Caco-2 (cell line): ENCODE measurements at regions not wholly inside any gene's neighbourhood (a gene's known extent, or its start where the extent isn't known, plus 50 kb on each side); places are given as distances from the start of the nearest gene placed in this dataset.

ENCODE experiments used
- BruUV-seq: library from RNA; stranded (reverse); fragments of 400-500 nt; replicated peaks from 2 replicates; lab custom pipeline; 2021; lab: Mats Ljungman, UMichigan
- CTCF ChIA-PET: fragments of 300-600 bp; sonication (Branson Sonifier 250); formaldehyde crosslinking; loops from one replicate; lab custom pipeline; 2022; ENCODE audit warnings: antibody characterized with exemption; lab: Charles Lee
- POLR2A ChIA-PET: fragments of 300-600 bp; sonication (Branson Sonifier 250); formaldehyde crosslinking; loops from one replicate; lab custom pipeline; 2022; ENCODE audit warnings: antibody characterized with exemption; lab: Charles Lee
- DNase-seq, 2 experiments: peaks; one replicate each; pipeline versions ENCODE4 v3.0.0 to v3.0.0-alpha.2; 2020 to 2022
- H3K27me3 ChIP-seq: replicated peaks from 2 replicates; pipeline ENCODE4 v1.6.0; 2011; ENCODE audit warnings: low read length; ENCODE audit not compliant: control insufficient read depth, insufficient read depth
- H3K36me3 ChIP-seq: 2 replicates; pipeline ENCODE4 v1.5.1; 2011; ENCODE audit warnings: low read length; ENCODE audit not compliant: control insufficient read depth, insufficient read depth
- H3K4me1 ChIP-seq: fragments of 250-450 bp; sonication (Bioruptor Pico); 2 replicates; pipeline ENCODE4 v1.5.1; 2020; ENCODE audit warnings: mild to moderate bottlenecking
- H3K4me3 ChIP-seq: 2 replicates; pipeline ENCODE4 v1.5.1; 2011; ENCODE audit warnings: low read depth, mild to moderate bottlenecking, control low read depth, low read length
- H3K9me3 ChIP-seq: fragments of 250-450 bp; sonication (Bioruptor Pico); 2 replicates; pipeline ENCODE4 v1.5.1; 2020; ENCODE audit warnings: mild to moderate bottlenecking, moderate library complexity
- H3K27ac Mint-ChIP-seq: one replicate; pipeline ENCODE4 v1.8.0; 2022; ENCODE audit warnings: mixed read lengths; ENCODE audit not compliant: unreplicated experiment
- H3K27me3 Mint-ChIP-seq: one replicate; pipeline ENCODE4 v1.8.0; 2022; ENCODE audit warnings: mixed read lengths; ENCODE audit not compliant: insufficient read depth, unreplicated experiment
- H3K36me3 Mint-ChIP-seq: one replicate; pipeline ENCODE4 v1.8.0; 2022; ENCODE audit warnings: mild to moderate bottlenecking, mixed read lengths; ENCODE audit not compliant: insufficient read depth, unreplicated experiment
- H3K4me1 Mint-ChIP-seq: one replicate; pipeline ENCODE4 v1.8.0; 2022; ENCODE audit warnings: low read depth, mixed read lengths; ENCODE audit not compliant: unreplicated experiment
- H3K4me3 Mint-ChIP-seq: one replicate; pipeline ENCODE4 v1.8.0; 2022; ENCODE audit warnings: mild to moderate bottlenecking, moderate library complexity, mixed read lengths; ENCODE audit not compliant: unreplicated experiment
- H3K9me3 Mint-ChIP-seq: one replicate; pipeline ENCODE4 v1.8.0; 2022; ENCODE audit warnings: mixed read lengths; ENCODE audit not compliant: unreplicated experiment
- intact Hi-C: fragments of 100-400 bp; cut with micrococcal nuclease; formaldehyde crosslinking; loops from one replicate; pipeline ENCODE4 v1.10.0; 2022; ENCODE audit not compliant: unreplicated experiment
- TF ChIP-seq, protein P1 (sequence below), 2 experiments: fragments of 200-600 bp in 1 of 2; IDR thresholded peaks; 1 replicate in 1 of 2; 2 replicates in 1 of 2; pipeline versions ENCODE4 v1.5.1 to v1.8.0; 2011 to 2022; ENCODE audit warnings: antibody characterized with exemption in 1 of 2, control low read depth in 1 of 2, inconsistent platforms in 1 of 2, low read depth in 1 of 2, low read length in 1 of 2, mild to moderate bottlenecking in 1 of 2, moderate library complexity in 1 of 2; ENCODE audit not compliant: insufficient read depth in 1 of 2, severe bottlenecking in 1 of 2, unreplicated experiment in 1 of 2

DNA sequence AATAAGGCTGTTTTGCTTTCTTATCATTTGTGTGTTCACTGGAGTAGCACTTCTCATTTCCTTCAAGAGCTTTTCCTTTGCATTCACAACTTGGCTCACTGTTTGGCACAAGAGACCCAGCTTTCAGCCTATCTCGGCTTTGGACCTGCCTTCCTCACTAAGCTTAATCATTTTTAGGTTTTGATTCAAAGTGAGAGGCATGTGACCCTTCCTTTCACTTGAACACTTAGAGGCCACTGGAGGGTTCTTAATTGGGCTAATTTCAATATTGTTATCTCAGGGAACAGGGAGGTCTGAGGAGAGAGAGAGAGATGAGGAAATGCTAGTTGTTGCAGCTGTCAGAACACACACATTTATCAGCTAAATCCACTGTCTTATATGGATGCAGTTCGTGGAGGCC lies 82.9 kb upstream of the SCAF8 start:
- Mint-ChIP-seq H3K27me3 (no peaks in the 10 kb centered on the region), H3K4me3 (no peak overlapping the region), H3K9me3 (no peaks in the 10 kb centered on the region), H3K27ac (no peak overlapping the region), H3K36me3 (no peaks in the 10 kb centered on the region), H3K4me1 (peaks cover 5% of the 10 kb centered on the region)
- TF ChIP-seq, protein P1, sequence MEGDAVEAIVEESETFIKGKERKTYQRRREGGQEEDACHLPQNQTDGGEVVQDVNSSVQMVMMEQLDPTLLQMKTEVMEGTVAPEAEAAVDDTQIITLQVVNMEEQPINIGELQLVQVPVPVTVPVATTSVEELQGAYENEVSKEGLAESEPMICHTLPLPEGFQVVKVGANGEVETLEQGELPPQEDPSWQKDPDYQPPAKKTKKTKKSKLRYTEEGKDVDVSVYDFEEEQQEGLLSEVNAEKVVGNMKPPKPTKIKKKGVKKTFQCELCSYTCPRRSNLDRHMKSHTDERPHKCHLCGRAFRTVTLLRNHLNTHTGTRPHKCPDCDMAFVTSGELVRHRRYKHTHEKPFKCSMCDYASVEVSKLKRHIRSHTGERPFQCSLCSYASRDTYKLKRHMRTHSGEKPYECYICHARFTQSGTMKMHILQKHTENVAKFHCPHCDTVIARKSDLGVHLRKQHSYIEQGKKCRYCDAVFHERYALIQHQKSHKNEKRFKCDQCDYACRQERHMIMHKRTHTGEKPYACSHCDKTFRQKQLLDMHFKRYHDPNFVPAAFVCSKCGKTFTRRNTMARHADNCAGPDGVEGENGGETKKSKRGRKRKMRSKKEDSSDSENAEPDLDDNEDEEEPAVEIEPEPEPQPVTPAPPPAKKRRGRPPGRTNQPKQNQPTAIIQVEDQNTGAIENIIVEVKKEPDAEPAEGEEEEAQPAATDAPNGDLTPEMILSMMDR (IDR thresholded peaks at IDR 0.05; ENCODE audit: insufficient read depth in 1 of 2, low read depth in 1 of 2, low read length in 1 of 2, severe bottlenecking in 1 of 2, unreplicated experiment in 1 of 2), result no peak
- intact Hi-C loops, result no loop called here
- ChIA-PET CTCF (no interaction called here), POLR2A (no interaction called here)
- Histone ChIP-seq H3K36me3 (no peaks in the 10 kb centered on the region), H3K9me3 (no peaks in the 10 kb centered on the region), H3K4me3 (no peak overlapping the region), H3K27me3 (no peaks in the 10 kb centered on the region), H3K4me1 (no peaks in the 10 kb centered on the region)
- BruUV-seq, result no TSS peak
- DNase-seq, result no peak

DNA sequence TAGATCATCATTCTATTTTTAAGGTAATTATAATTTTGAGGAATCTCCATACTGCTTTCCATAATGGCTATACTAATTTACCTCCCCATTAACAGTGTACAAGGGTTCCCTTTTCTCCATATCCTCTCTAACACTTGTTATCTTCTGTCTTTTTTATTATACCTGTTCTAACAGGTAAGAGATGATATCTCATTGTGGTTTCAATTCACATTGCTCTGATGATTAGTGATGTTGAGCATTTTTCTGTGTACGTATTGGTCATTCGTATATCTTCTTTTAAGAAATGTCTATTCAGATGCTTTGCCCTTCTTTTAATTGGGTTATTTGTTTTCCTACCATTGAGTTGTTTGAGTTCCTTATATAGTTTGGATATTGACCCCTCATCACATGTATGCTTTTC lies 81.6 kb upstream of the SCAF8 start:
- no peaks in the 10 kb centered on the region for H3K9me3 ChIP-seq
- TF ChIP-seq, protein P1 (IDR thresholded peaks at IDR 0.05; ENCODE audit: insufficient read depth in 1 of 2, low read depth in 1 of 2, low read length in 1 of 2, severe bottlenecking in 1 of 2, unreplicated experiment in 1 of 2), result no peak
- no peak overlapping the region for H3K4me3 ChIP-seq
- POLR2A ChIA-PET, result no interaction called here
- intact Hi-C loops, result no loop called here
- Mint-ChIP-seq H3K9me3 (no peaks in the 10 kb centered on the region), H3K4me1 (no peaks in the 10 kb centered on the region), H3K27ac (no peak overlapping the region), H3K36me3 (no peaks in the 10 kb centered on the region), H3K27me3 (no peaks in the 10 kb centered on the region), H3K4me3 (no peak overlapping the region)
- no peaks in the 10 kb centered on the region for H3K27me3 ChIP-seq
- BruUV-seq, result no TSS peak
- no peaks in the 10 kb centered on the region for H3K36me3 ChIP-seq
- CTCF ChIA-PET, result interaction anchor here (0.7 kb wide), 1 partner anchor 61 kb away, joined by 3 read pairs; no protein-coding TSS in a partner anchor
- no peaks in the 10 kb centered on the region for H3K4me1 ChIP-seq
- no peak for DNase-seq

DNA sequence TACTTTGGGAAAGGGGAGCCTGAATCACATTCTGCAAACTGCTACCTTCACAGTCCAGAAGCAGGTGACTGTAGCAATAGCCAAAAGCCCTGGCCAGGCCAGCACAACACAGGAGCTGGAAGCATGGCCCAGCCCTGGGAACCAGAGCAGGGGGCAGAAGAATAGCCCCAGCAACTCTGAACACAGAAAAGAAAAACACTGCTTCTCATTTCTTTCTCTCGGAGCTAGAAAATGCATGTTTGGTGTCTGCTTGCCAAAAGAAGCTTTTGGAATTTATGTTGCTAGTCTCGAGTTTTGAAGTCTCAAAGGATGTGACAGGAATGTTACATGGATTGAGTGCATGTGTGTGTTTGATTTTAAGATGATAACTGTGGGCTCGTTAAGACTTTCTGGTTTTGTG lies 79.8 kb upstream of the SCAF8 start:
- BruUV-seq, result no TSS peak
- POLR2A ChIA-PET, result no interaction called here
- no peak overlapping the region for H3K27ac Mint-ChIP-seq

More for the DNA sequence above, 79.8 kb upstream of the SCAF8 start:
- Histone ChIP-seq H3K9me3 (no peaks in the 10 kb centered on the region), H3K4me3 (no peak overlapping the region), H3K36me3 (no peaks in the 10 kb centered on the region), H3K27me3 (no peaks in the 10 kb centered on the region), H3K4me1 (no peaks in the 10 kb centered on the region)
- intact Hi-C loops, result no loop called here
- Mint-ChIP-seq H3K36me3 (no peaks in the 10 kb centered on the region), H3K27me3 (no peaks in the 10 kb centered on the region), H3K4me1 (no peaks in the 10 kb centered on the region), H3K9me3 (no peaks in the 10 kb centered on the region), H3K4me3 (no peak overlapping the region)
- DNase-seq, result no peak
- TF ChIP-seq, protein P1 (IDR thresholded peaks at IDR 0.05; ENCODE audit: insufficient read depth in 1 of 2, low read depth in 1 of 2, low read length in 1 of 2, severe bottlenecking in 1 of 2, unreplicated experiment in 1 of 2), result no peak
- CTCF ChIA-PET, result no interaction called here
